Ascending aorta (tissue), 2 donors: ENCODE measurements at regions not wholly inside any gene's neighbourhood (a gene's known extent, or its start where the extent isn't known, plus 50 kb on each side); places are given as distances from the start of the nearest gene placed in this dataset.

Experiments used
- DNase-seq, 2 donors: peaks; one replicate each; pipeline ENCODE4 v3.0.0-alpha.2; 2019; ENCODE audit warnings: low spot score in 2 of 2
- H3K27ac ChIP-seq, 2 donors: fragments of 200-600 bp; sonication (generic); one replicate each; pipeline ENCODE4 v1.5.1; 2016 to 2017; ENCODE audit warnings: mild to moderate bottlenecking in 1 of 2
- H3K27me3 ChIP-seq: fragments of 200-600 bp; sonication (generic); one replicate; pipeline ENCODE4 v1.5.1; 2017
- H3K36me3 ChIP-seq, 2 donors: fragments of 200-600 bp; sonication (generic); one replicate each; pipeline ENCODE4 v1.5.1; 2016
- H3K4me1 ChIP-seq, 2 donors: fragments of 200-600 bp; sonication (generic); one replicate each; pipeline ENCODE4 v1.5.1; 2016 to 2017; ENCODE audit warnings: mild to moderate bottlenecking in 1 of 2
- H3K4me3 ChIP-seq, 2 donors: fragments of 200-600 bp; sonication (generic); one replicate each; pipeline ENCODE4 v1.5.1; 2016 to 2017; ENCODE audit warnings: mild to moderate bottlenecking in 1 of 2
- H3K9me3 ChIP-seq, 2 donors: fragments of 200-600 bp; sonication (generic); one replicate each; pipeline ENCODE4 v1.5.1; 2016
- intact Hi-C: fragments of 100-400 bp; cut with DNase I; formaldehyde crosslinking; loops from one replicate; pipeline ENCODE4 v1.15.1; 2023
- TF ChIP-seq, protein P1 (sequence below), 3 experiments: fragments of 200-600 bp in 2 of 3; fragments of 450-650 bp in 1 of 3; sonication (generic) in 2 of 3; IDR thresholded peaks; one replicate each; pipeline ENCODE4 v1.5.1; 2016 to 2019; ENCODE audit warnings: antibody characterized with exemption in 3 of 3, mild to moderate bottlenecking in 1 of 3, moderate library complexity in 1 of 3

- TF ChIP-seq, protein P1, sequence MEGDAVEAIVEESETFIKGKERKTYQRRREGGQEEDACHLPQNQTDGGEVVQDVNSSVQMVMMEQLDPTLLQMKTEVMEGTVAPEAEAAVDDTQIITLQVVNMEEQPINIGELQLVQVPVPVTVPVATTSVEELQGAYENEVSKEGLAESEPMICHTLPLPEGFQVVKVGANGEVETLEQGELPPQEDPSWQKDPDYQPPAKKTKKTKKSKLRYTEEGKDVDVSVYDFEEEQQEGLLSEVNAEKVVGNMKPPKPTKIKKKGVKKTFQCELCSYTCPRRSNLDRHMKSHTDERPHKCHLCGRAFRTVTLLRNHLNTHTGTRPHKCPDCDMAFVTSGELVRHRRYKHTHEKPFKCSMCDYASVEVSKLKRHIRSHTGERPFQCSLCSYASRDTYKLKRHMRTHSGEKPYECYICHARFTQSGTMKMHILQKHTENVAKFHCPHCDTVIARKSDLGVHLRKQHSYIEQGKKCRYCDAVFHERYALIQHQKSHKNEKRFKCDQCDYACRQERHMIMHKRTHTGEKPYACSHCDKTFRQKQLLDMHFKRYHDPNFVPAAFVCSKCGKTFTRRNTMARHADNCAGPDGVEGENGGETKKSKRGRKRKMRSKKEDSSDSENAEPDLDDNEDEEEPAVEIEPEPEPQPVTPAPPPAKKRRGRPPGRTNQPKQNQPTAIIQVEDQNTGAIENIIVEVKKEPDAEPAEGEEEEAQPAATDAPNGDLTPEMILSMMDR (IDR thresholded peaks at IDR 0.05): no peak
- DNase-seq: no peak
- no peak overlapping the region for H3K27ac ChIP-seq
- H3K27me3 ChIP-seq: no peaks in the 10 kb centered on the region
- peaks cover 0 to 5% of the 10 kb centered on the region in 2 donors for H3K4me1 ChIP-seq
- H3K4me3 ChIP-seq: no peak overlapping the region
- H3K36me3 ChIP-seq: no peaks in the 10 kb centered on the region
- H3K9me3 ChIP-seq: no peaks in the 10 kb centered on the region
- intact Hi-C loops: no loop called here
Observed at GRCh38 chr12:92065639-92066038, 80.0 kb downstream of the BTG1 start.

GRCh38 chr12:92065018-92065499 lies 80.6 kb downstream of the BTG1 start:
- Histone ChIP-seq H3K36me3 (no peaks in the 10 kb centered on the region), H3K27me3 (no peaks in the 10 kb centered on the region), H3K9me3 (no peaks in the 10 kb centered on the region), H3K4me3 (peak overlapping the region in 1 of 2 donors; percentile 43), H3K4me1 (peaks cover 0 to 10% of the 10 kb centered on the region in 2 donors), H3K27ac (no peak overlapping the region)
- DNase-seq: no peak
- intact Hi-C loops: no loop called here
- TF ChIP-seq, protein P1 (IDR thresholded peaks at IDR 0.05): no peak

- TF ChIP-seq, protein P1 (IDR thresholded peaks at IDR 0.05): no peak
- Histone ChIP-seq H3K27ac (no peak overlapping the region), H3K4me1 (peaks cover 4 to 12% of the 10 kb centered on the region in 2 donors), H3K36me3 (no peaks in the 10 kb centered on the region), H3K27me3 (no peaks in the 10 kb centered on the region), H3K4me3 (peak overlapping the region in 1 of 2 donors; percentile 43), H3K9me3 (no peaks in the 10 kb centered on the region)
- intact Hi-C loops: loop anchor here (5.0 kb wide), 1 partner anchor 77 kb away; no protein-coding TSS in a partner anchor
- no peak for DNase-seq
Observed at GRCh38 chr12:92064422-92064821, 81.2 kb downstream of the BTG1 start.

DNA sequence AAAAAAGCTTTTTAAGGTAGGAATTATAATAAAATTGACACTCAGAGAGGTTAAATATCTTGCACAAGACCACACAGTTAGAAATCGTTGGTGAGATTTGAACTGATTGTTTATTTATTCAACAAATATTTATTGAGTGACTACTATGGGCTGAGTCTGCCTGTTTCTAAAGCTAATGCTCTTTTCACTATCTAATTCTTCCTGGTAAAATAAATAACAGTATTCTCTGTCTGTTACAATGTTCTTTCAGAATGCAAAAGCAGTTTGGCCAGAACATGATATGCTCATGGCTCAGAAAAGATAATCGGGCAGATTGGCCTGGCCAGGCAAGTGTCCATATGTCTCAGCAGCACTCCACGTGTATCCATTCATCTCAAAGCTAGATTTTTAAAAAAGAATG lies 82.0 kb downstream of the BTG1 start:
- intact Hi-C loops: loop anchor here (5.0 kb wide), 1 partner anchor 76 kb away; no protein-coding TSS in a partner anchor
- TF ChIP-seq, protein P1 (IDR thresholded peaks at IDR 0.05): no peak
- H3K27ac ChIP-seq: no peak overlapping the region

DNA sequence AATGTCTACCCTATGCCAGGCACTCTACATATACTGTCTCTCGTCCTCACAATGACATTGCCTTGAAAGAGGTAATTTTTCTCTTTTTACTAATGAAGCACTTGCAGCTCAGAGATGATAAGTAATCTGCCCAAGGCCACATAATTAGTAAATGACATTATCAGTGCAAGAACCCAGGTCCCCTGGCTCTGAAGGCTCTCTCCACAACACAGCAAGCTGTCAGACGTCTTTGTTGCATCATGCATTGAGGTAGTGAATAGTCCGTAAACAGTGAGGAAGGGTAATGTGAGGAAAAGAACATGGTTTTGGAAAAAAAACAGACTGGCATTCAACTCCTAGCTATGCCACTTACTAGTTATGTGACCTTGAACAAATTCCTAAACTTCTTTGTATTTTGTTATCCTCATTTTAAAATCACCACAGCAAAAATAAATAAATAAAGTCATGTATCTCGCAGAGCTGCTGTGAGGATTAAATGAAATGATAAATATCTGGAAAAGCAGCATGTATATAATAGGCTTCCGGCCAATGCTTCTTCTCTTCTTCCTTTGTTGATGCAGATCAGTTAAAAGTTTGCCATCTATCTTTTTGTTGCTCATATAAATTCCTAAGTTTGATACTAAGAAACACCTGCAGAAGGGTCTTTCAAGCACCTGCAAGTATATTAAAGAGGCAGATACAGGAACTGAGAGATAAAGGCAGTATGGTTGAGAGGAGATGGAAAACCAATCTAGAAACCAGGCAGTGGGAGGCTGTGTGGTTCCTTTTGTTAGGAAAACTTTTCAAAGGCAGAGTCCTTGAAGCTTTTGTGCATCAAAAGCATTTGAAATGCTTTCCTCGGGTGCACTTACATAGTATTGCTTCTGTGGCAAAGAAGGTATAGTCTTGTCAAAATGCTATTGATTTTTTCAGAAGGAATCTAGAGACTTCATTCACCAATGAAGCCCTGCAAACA lies 82.8 kb downstream of the BTG1 start:
- Histone ChIP-seq H3K4me1 (peaks cover 4 to 12% of the 10 kb centered on the region in 2 donors), H3K36me3 (no peaks in the 10 kb centered on the region), H3K9me3 (no peaks in the 10 kb centered on the region), H3K27me3 (no peaks in the 10 kb centered on the region), H3K4me3 (no peak overlapping the region), H3K27ac (no peak overlapping the region)
- TF ChIP-seq, protein P1 (IDR thresholded peaks at IDR 0.05): no peak
- no peak for DNase-seq
- intact Hi-C loops: loop anchor here (5.0 kb wide), 1 partner anchor 76 kb away; no protein-coding TSS in a partner anchor

More for the DNA sequence above, 82.0 kb downstream of the BTG1 start:
- Histone ChIP-seq H3K9me3 (no peaks in the 10 kb centered on the region), H3K4me3 (no peak overlapping the region), H3K27me3 (no peaks in the 10 kb centered on the region), H3K4me1 (peaks cover 4 to 12% of the 10 kb centered on the region in 2 donors), H3K36me3 (no peaks in the 10 kb centered on the region)
- no peak for DNase-seq
